K562 (cell line): ENCODE measurements at regions not wholly inside any gene's neighbourhood (a gene's known extent, or its start where the extent isn't known, plus 50 kb on each side); places are given as distances from the start of the nearest gene placed in this dataset.

Experiments
- ATAC-seq: fragments of 200-7000 bp; cut with Tn5 transposase; 3 replicates; pipeline ENCODE4 v1.9.1; 2020; ENCODE audit warnings: moderate library complexity
- BruUV-seq: library from RNA; stranded (reverse); fragments of 400-500 nt; replicated peaks from 2 replicates; lab custom pipeline; 2021; lab: Mats Ljungman, UMichigan
- CTCF ChIA-PET: fragments of 300-600 bp; formaldehyde crosslinking; extraction: SDS; loops from one replicate; lab custom pipeline; 2021; ENCODE audit warnings: low intra/inter-chr PET ratio; lab: Yijun Ruan, JAX
- POLR2A ChIA-PET: fragments of 300-600, 350-650 bp; sonication (Branson Sonifier 250); formaldehyde crosslinking; extraction: SDS; loops from one replicate; lab custom pipeline; 2021; ENCODE audit warnings: antibody characterized with exemption, inconsistent platforms; lab: Yijun Ruan, JAX
- DNase-seq, 4 experiments: peaks; one replicate each; pipeline versions ENCODE4 v3.0.0 to v3.0.0-alpha.2; 2011 to 2018; ENCODE audit warnings: low spot score in 3 of 4, mixed read lengths in 3 of 4; ENCODE audit errors: extremely low read depth in 1 of 4
- FAIRE-seq: peaks from 2 replicates; lab custom pipeline; 2011; peaks lifted over from hg19 to GRCh38; lab: Jason Lieb, UNC
- H2AFZ ChIP-seq: 2 replicates; pipeline ENCODE4 v1.6.0; 2011; ENCODE audit warnings: low read depth, low read length, control low read depth, inconsistent platforms
- H3K27ac ChIP-seq: fragments of 200-600 bp; 3 replicates; pipeline ENCODE4 v1.8.0; 2011; ENCODE audit warnings: low read depth, mild to moderate bottlenecking, control low read depth, inconsistent platforms, low read length, moderate library complexity, mixed read lengths; ENCODE audit errors: extremely low read depth
- H3K27me3 ChIP-seq, 2 experiments: fragments of 300-600 bp in 1 of 2; 2 replicates in 1 of 2; 3 replicates in 1 of 2; pipeline versions ENCODE4 v1.6.0 to v1.8.0; 2011; ENCODE audit warnings: inconsistent platforms in 2 of 2, low read length in 2 of 2, mild to moderate bottlenecking in 1 of 2, mixed read lengths in 1 of 2, moderate library complexity in 1 of 2; ENCODE audit not compliant: control insufficient read depth in 2 of 2, insufficient read depth in 2 of 2
- H3K36me3 ChIP-seq: fragments of 300-600 bp; 3 replicates; pipeline ENCODE4 v1.8.0; 2011; ENCODE audit warnings: mild to moderate bottlenecking, low read length, inconsistent platforms; ENCODE audit not compliant: control insufficient read depth, insufficient read depth
- H3K4me1 ChIP-seq, 2 experiments: fragments of 200-600 bp in 1 of 2; replicated peaks in 1 of 2; 2 replicates in 1 of 2; 3 replicates in 1 of 2; pipeline versions ENCODE4 v1.5.1 to v1.8.0; 2011; ENCODE audit warnings: inconsistent platforms in 2 of 2, low read length in 2 of 2, mild to moderate bottlenecking in 1 of 2, mixed read lengths in 1 of 2, moderate library complexity in 1 of 2; ENCODE audit not compliant: control insufficient read depth in 2 of 2, insufficient read depth in 2 of 2
- H3K4me2 ChIP-seq: 2 replicates; pipeline ENCODE4 v1.6.1; 2011; ENCODE audit warnings: low read length, control low read depth, inconsistent platforms, mixed read lengths; ENCODE audit not compliant: insufficient read depth
- H3K4me3 ChIP-seq: fragments of 200-600 bp; sonication (generic), shearing (Covaris generic); 2 replicates; pipeline ENCODE4 v1.5.1; 2016; ENCODE audit warnings: control low read depth, inconsistent platforms
- H3K79me2 ChIP-seq: fragments of 200-600 bp; 3 replicates; pipeline ENCODE4 v1.8.0; 2011; ENCODE audit warnings: low read length, inconsistent platforms; ENCODE audit not compliant: control insufficient read depth, insufficient read depth
- H3K9ac ChIP-seq, 2 experiments: 2 replicates each; pipeline versions ENCODE4 v1.6.0 to v1.6.1; 2011; ENCODE audit warnings: low read depth in 2 of 2, low read length in 2 of 2, control low read depth in 1 of 2, inconsistent platforms in 1 of 2, mild to moderate bottlenecking in 1 of 2, mixed read lengths in 1 of 2; ENCODE audit not compliant: insufficient read depth in 1 of 2
- H3K9me1 ChIP-seq: one replicate; pipeline ENCODE4 v1.6.0; 2011; ENCODE audit warnings: inconsistent platforms, mild to moderate bottlenecking, low read length, moderate library complexity; ENCODE audit not compliant: control insufficient read depth, insufficient read depth
- H3K9me3 ChIP-seq: replicated peaks from 2 replicates; pipeline ENCODE4 v1.5.1; 2011; ENCODE audit warnings: low read depth, low read length, inconsistent platforms; ENCODE audit not compliant: control insufficient read depth, insufficient read depth
- H4K20me1 ChIP-seq: replicated peaks from 2 replicates; pipeline ENCODE4 v1.6.1; 2011; ENCODE audit warnings: low read length, inconsistent platforms, mixed read lengths; ENCODE audit not compliant: control insufficient read depth, insufficient read depth
- ETS1 ChIP-seq: conservative IDR thresholded peaks from 2 replicates; pipeline ENCODE4 v1.6.1; 2011; ENCODE audit warnings: low read depth, mild to moderate bottlenecking, low read length; ENCODE audit not compliant: control insufficient read depth
- HOXB6 ChIP-seq: fragments of 250-450 bp; sonication (Bioruptor Pico); IDR thresholded peaks from 2 replicates; pipeline ENCODE4 v1.5.1; 2022; ENCODE audit warnings: mild to moderate bottlenecking, borderline replicate concordance
- NFYB ChIP-seq: IDR thresholded peaks from 2 replicates; pipeline ENCODE4 v1.6.1; 2011; ENCODE audit warnings: mild to moderate bottlenecking, moderate library complexity; ENCODE audit not compliant: insufficient read length; ENCODE audit errors: extremely low read depth
- RBBP5 ChIP-seq: fragments of 200-600 bp; sonication (generic); IDR thresholded peaks from 2 replicates; pipeline ENCODE4 v1.6.1; 2012; ENCODE audit warnings: borderline replicate concordance, mild to moderate bottlenecking, low read length, control low read depth, inconsistent platforms; ENCODE audit not compliant: insufficient read depth, poor library complexity, severe bottlenecking
- SMARCC2 ChIP-seq: fragments of 450-650 bp; IDR thresholded peaks from 2 replicates; pipeline ENCODE4 v1.6.1; 2017; ENCODE audit warnings: antibody characterized with exemption, moderate library complexity, mild to moderate bottlenecking, low read depth
- WGBS: fragments of 100-300 bp; shearing (Covaris generic); methylation state at CpG from one replicate; pipeline ENCODE4 v1.1.6; 2016; ENCODE audit warnings: low coverage, mixed read lengths; ENCODE audit not compliant: insufficient coverage; ENCODE audit errors: missing lambda C conversion rate; 5-methylcytosine and 5-hydroxymethylcytosine counted together
- in situ Hi-C: fragments of 300-500 bp; cut with MboI; formaldehyde crosslinking; loops from 4 replicates; pipeline ENCODE4 v1.15.0; 2018; ENCODE audit warnings: inconsistent platforms, mixed read lengths
- intact Hi-C: fragments of 100-400 bp; cut with micrococcal nuclease; formaldehyde crosslinking; loops from 2 replicates; pipeline ENCODE4 v1.14.2; 2022
- TF ChIP-seq, protein P1 (sequence below): fragments of 250-450 bp; sonication (Bioruptor Pico); IDR thresholded peaks from 2 replicates; pipeline ENCODE4 v1.5.0; 2021

- FAIRE-seq (no peak), DNase-seq (no peak), ATAC-seq (no peak)
- Histone ChIP-seq H3K4me3 (no peak overlapping the region), H3K4me2 (no peak overlapping the region), H2AFZ (no peak overlapping the region), H3K27ac (no peak overlapping the region), H4K20me1 (no peaks in the 10 kb centered on the region), H3K9ac (no peak overlapping the region), H3K79me2 (no peaks in the 10 kb centered on the region), H3K4me1 (no peaks in the 10 kb centered on the region), H3K36me3 (no peaks in the 10 kb centered on the region), H3K9me1 (no peaks in the 10 kb centered on the region), H3K27me3 (no peaks in the 10 kb centered on the region), H3K9me3 (no peaks in the 10 kb centered on the region)
- intact Hi-C loops (no loop called here), in situ Hi-C loops (no loop called here)
- POLR2A ChIA-PET, result no interaction called here
- no TSS peak for BruUV-seq
- TF ChIP-seq RBBP5 (no peak), SMARCC2 (no peak), NFYB (no peak), HOXB6 (no peak), ETS1 (no peak)
- TF ChIP-seq, protein P1, sequence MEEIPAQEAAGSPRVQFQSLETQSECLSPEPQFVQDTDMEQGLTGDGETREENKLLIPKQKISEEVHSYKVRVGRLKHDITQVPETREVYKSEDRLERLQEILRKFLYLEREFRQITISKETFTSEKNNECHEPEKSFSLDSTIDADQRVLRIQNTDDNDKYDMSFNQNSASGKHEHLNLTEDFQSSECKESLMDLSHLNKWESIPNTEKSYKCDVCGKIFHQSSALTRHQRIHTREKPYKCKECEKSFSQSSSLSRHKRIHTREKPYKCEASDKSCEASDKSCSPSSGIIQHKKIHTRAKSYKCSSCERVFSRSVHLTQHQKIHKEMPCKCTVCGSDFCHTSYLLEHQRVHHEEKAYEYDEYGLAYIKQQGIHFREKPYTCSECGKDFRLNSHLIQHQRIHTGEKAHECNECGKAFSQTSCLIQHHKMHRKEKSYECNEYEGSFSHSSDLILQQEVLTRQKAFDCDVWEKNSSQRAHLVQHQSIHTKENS, result no peak
- CTCF ChIA-PET, result no interaction called here
- WGBS, result 0% methylated on average over 4 of the region's 4 CpGs
Observed at GRCh38 chr2:226066873-226067272, 667.4 kb downstream of the NYAP2 start.
